OCI-LY7 (cell line): ENCODE measurements at regions not wholly inside any gene's neighbourhood (a gene's known extent, or its start where the extent isn't known, plus 50 kb on each side); places are given as distances from the start of the nearest gene placed in this dataset.

Experiments
- BruUV-seq: library from RNA; stranded (reverse); fragments of 400-500 nt; replicated peaks from 2 replicates; lab custom pipeline; 2021; lab: Mats Ljungman, UMichigan
- CTCF ChIA-PET: fragments of 300-600 bp; sonication (Branson Sonifier 250); formaldehyde crosslinking; loops from one replicate; lab custom pipeline; 2022; ENCODE audit warnings: antibody characterized with exemption; ENCODE audit not compliant: unreplicated experiment; lab: Charles Lee
- POLR2A ChIA-PET: fragments of 300-600 bp; sonication (Branson Sonifier 250); formaldehyde crosslinking; loops from one replicate; lab custom pipeline; 2022; ENCODE audit warnings: antibody characterized with exemption; lab: Charles Lee
- DNase-seq: peaks from one replicate; pipeline ENCODE4 v3.0.0-alpha.2; 2015; ENCODE audit warnings: low spot score
- H2AFZ ChIP-seq: fragments of 200-600 bp; sonication (generic), shearing (Covaris generic); 2 replicates; pipeline ENCODE4 v1.6.1; 2014; ENCODE audit warnings: mild to moderate bottlenecking, antibody characterized with exemption, low read length, moderate library complexity
- H3K27ac ChIP-seq: fragments of 200-600 bp; sonication (generic); 2 replicates; pipeline ENCODE4 v1.5.1; 2014; ENCODE audit warnings: mixed run types, low read depth, mild to moderate bottlenecking, moderate library complexity, low read length, inconsistent platforms; ENCODE audit not compliant: poor library complexity, severe bottlenecking
- H3K36me3 ChIP-seq: fragments of 200-600 bp; sonication (generic); 2 replicates; pipeline ENCODE4 v1.6.1; 2014; ENCODE audit warnings: mild to moderate bottlenecking, antibody characterized with exemption, low read length, moderate library complexity, mixed read lengths; ENCODE audit not compliant: insufficient read depth
- H3K4me1 ChIP-seq: fragments of 200-600 bp; sonication (generic); 2 replicates; pipeline ENCODE4 v1.5.1; 2014; ENCODE audit warnings: mild to moderate bottlenecking, low read length; ENCODE audit not compliant: insufficient read depth, poor library complexity, severe bottlenecking
- H3K4me2 ChIP-seq: fragments of 200-600 bp; sonication (generic); 2 replicates; pipeline ENCODE4 v1.6.1; 2014; ENCODE audit warnings: mild to moderate bottlenecking, low read length
- H3K4me3 ChIP-seq: fragments of 200-600 bp; sonication (generic); 2 replicates; pipeline ENCODE4 v1.5.1; 2014; ENCODE audit warnings: mild to moderate bottlenecking, low read depth, low read length; ENCODE audit not compliant: poor library complexity, severe bottlenecking
- H3K79me2 ChIP-seq: fragments of 200-600 bp; sonication (generic); 2 replicates; pipeline ENCODE4 v1.6.1; 2016; ENCODE audit warnings: low read depth, mild to moderate bottlenecking, low read length, moderate library complexity, mixed read lengths; ENCODE audit not compliant: insufficient read depth
- H3K9me2 ChIP-seq: fragments of 200-600 bp; sonication (generic); 2 replicates; pipeline ENCODE4 v1.6.1; 2016; ENCODE audit warnings: mild to moderate bottlenecking, low read length, mixed read lengths; ENCODE audit not compliant: insufficient read depth
- H3K9me3 ChIP-seq: fragments of 200-600 bp; sonication (generic); 2 replicates; pipeline ENCODE4 v1.6.1; 2014; ENCODE audit warnings: mild to moderate bottlenecking, mixed run types, low read length, mixed read lengths
- H4K20me1 ChIP-seq: fragments of 200-600 bp; sonication (generic); 2 replicates; pipeline ENCODE4 v1.6.1; 2014; ENCODE audit warnings: mild to moderate bottlenecking, antibody characterized with exemption, low read length, moderate library complexity, mixed read lengths; ENCODE audit not compliant: insufficient read depth
- EZH2phosphoT487 ChIP-seq: fragments of 200-600 bp; sonication (generic); IDR thresholded peaks from 2 replicates; pipeline ENCODE4 v1.6.1; 2018; ENCODE audit warnings: low read depth, borderline replicate concordance, mild to moderate bottlenecking, mixed run types, antibody characterized with exemption, low read length, moderate library complexity, mixed read lengths
- intact Hi-C: fragments of 100-400 bp; cut with micrococcal nuclease; formaldehyde crosslinking; loops from one replicate; pipeline ENCODE4 v1.10.0; 2022; ENCODE audit not compliant: unreplicated experiment
- TF ChIP-seq, protein P1 (sequence below): fragments of 200-600 bp; sonication (generic); conservative IDR thresholded peaks from 2 replicates; pipeline ENCODE4 v1.5.1; 2014; ENCODE audit warnings: mild to moderate bottlenecking, antibody characterized with exemption, low read length, moderate library complexity, mixed read lengths

DNA sequence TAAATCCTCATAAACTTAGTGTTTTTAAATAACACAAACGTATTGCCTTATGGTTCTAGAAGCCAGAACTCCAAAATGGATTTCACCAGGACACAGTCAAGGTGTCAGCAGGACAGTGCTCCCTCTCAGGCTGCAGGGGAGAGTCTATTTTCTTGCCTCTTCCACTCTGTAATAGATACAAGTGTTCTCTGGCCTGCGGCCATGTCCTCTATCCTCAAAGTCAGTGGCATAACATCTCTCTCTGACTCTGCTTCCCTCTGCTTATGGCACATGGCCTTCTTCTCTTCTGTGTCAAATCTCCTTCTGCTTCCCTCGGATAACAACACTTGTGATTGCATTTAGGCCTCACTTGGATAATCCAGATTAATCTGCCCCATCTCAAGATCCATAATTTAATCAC, 129.4 kb upstream of the OR13F1 start:
- TF ChIP-seq, protein P1, sequence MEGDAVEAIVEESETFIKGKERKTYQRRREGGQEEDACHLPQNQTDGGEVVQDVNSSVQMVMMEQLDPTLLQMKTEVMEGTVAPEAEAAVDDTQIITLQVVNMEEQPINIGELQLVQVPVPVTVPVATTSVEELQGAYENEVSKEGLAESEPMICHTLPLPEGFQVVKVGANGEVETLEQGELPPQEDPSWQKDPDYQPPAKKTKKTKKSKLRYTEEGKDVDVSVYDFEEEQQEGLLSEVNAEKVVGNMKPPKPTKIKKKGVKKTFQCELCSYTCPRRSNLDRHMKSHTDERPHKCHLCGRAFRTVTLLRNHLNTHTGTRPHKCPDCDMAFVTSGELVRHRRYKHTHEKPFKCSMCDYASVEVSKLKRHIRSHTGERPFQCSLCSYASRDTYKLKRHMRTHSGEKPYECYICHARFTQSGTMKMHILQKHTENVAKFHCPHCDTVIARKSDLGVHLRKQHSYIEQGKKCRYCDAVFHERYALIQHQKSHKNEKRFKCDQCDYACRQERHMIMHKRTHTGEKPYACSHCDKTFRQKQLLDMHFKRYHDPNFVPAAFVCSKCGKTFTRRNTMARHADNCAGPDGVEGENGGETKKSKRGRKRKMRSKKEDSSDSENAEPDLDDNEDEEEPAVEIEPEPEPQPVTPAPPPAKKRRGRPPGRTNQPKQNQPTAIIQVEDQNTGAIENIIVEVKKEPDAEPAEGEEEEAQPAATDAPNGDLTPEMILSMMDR: no peak
- TF ChIP-seq EZH2phosphoT487: no peak
- ChIA-PET CTCF (no interaction called here), POLR2A (interaction anchor here (0.7 kb wide), 1 partner anchor 1052 kb away, joined by 3 read pairs; no protein-coding TSS in a partner anchor)
- H3K9me3 ChIP-seq: no peaks in the 10 kb centered on the region
- no peaks in the 10 kb centered on the region for H3K4me1 ChIP-seq
- H3K9me2 ChIP-seq: no peaks in the 10 kb centered on the region
- H3K4me3 ChIP-seq: no peak overlapping the region
- no peaks in the 10 kb centered on the region for H3K36me3 ChIP-seq
- no peaks in the 10 kb centered on the region for H3K79me2 ChIP-seq
- no peak overlapping the region for H3K27ac ChIP-seq
- no peak overlapping the region for H3K4me2 ChIP-seq
- no peaks in the 10 kb centered on the region for H4K20me1 ChIP-seq
- no peak for DNase-seq
- intact Hi-C loops: no loop called here
- no peak overlapping the region for H2AFZ ChIP-seq
- no TSS peak for BruUV-seq

DNA sequence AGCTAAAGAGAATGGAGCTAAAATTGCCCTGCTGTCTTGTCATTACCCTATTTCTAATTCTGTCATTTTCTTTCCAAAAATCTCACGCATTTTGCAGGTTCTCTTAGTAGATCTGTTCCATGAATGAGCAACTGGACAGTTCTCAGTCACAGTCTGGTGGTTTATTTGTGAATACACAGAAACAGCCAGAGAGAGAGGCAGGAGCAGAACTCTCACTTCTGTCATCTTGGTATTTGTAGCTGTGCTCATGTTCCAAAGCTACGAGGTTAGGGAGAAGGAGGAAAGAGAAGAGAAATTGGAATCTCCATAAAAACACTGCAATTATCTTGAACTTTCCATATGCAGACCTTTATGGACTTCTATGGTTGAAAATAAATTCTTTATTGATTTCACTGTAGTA, 118.0 kb upstream of the OR13F1 start:
- intact Hi-C loops: loop anchor here (2.0 to 10.0 kb wide), 3 partner anchors 209 to 991 kb away; no protein-coding TSS in a partner anchor
- CTCF ChIA-PET: no interaction called here
- H2AFZ ChIP-seq: no peak overlapping the region
- DNase-seq: no peak
- H3K9me2 ChIP-seq: no peaks in the 10 kb centered on the region
- TF ChIP-seq, protein P1: no peak
- no peak for TF ChIP-seq EZH2phosphoT487
- no peak overlapping the region for H3K27ac ChIP-seq
- POLR2A ChIA-PET: interaction anchor here (0.5 to 1.8 kb wide), 4 partner anchors 8 to 1375 kb away, joined by 3 to 6 read pairs (median 4); no protein-coding TSS in a partner anchor
- H3K4me2 ChIP-seq: no peak overlapping the region
- no peaks in the 10 kb centered on the region for H3K79me2 ChIP-seq
- BruUV-seq: no TSS peak
- no peaks in the 10 kb centered on the region for H3K9me3 ChIP-seq
- no peaks in the 10 kb centered on the region for H4K20me1 ChIP-seq
- H3K4me3 ChIP-seq: no peak overlapping the region
- H3K4me1 ChIP-seq: no peaks in the 10 kb centered on the region
- no peaks in the 10 kb centered on the region for H3K36me3 ChIP-seq

DNA sequence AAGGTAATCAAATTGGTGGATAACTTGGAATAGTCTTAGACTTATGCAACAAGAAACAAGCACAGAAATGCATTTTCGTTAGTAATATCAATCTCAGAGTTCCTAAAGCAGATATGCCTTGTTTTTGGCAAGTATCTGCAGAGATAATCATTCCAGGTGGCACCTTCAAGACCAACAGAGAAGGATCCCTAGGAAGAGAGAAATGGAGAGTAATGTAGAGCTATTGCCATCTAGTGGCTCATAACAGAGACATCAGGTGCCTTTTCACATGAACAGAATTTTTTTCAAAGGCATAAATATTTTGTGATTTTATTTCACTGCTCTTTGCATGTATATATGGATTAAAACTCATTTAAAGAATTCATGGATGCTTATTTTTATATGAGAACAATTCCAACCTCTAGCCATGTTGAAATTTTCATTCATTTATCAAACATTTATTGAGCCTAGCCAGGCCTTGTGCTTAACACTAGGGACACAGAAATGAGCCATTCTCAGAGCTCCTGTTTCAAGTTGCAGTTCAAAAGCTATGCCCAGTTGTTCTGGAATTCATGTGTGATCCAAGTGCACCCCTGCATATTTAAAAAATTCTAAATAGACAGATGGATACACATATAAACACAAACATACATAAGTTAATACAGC, 117.5 kb upstream of the OR13F1 start:
- H3K27ac ChIP-seq: no peak overlapping the region
- no peaks in the 10 kb centered on the region for H3K79me2 ChIP-seq
- H2AFZ ChIP-seq: no peak overlapping the region
- POLR2A ChIA-PET: interaction anchor here (0.6 to 1.8 kb wide), 3 partner anchors 8 to 1375 kb away, joined by 3 to 6 read pairs (median 6); no protein-coding TSS in a partner anchor
- no peaks in the 10 kb centered on the region for H3K36me3 ChIP-seq
- no peaks in the 10 kb centered on the region for H3K9me3 ChIP-seq
- intact Hi-C loops: loop anchor here (2.0 to 10.0 kb wide), 3 partner anchors 209 to 992 kb away; no protein-coding TSS in a partner anchor
- TF ChIP-seq, protein P1: peak; percentile 85
- TF ChIP-seq EZH2phosphoT487: no peak
- H3K9me2 ChIP-seq: no peaks in the 10 kb centered on the region
- no peaks in the 10 kb centered on the region for H3K4me1 ChIP-seq
- CTCF ChIA-PET: no interaction called here
- no peak overlapping the region for H3K4me2 ChIP-seq
- H4K20me1 ChIP-seq: no peaks in the 10 kb centered on the region
- peak; percentile 30 for DNase-seq
- no peak overlapping the region for H3K4me3 ChIP-seq
- no TSS peak for BruUV-seq
